SU-DHL-6 (cell line): ENCODE measurements at regions not wholly inside any gene's neighbourhood (a gene's known extent, or its start where the extent isn't known, plus 50 kb on each side); places are given as distances from the start of the nearest gene placed in this dataset.

Experiments
- H2AFZ ChIP-seq: fragments of 200-600 bp; sonication (generic); 2 replicates; pipeline ENCODE4 v1.6.1; 2014; ENCODE audit warnings: low read depth, mild to moderate bottlenecking, moderate library complexity, mixed read lengths, antibody characterized with exemption, low read length; ENCODE audit not compliant: severe bottlenecking
- H3F3A ChIP-seq: fragments of 200-600 bp; shearing (Covaris generic); 2 replicates; pipeline ENCODE4 v1.6.0; 2016; ENCODE audit warnings: antibody characterized with exemption, mild to moderate bottlenecking; ENCODE audit not compliant: insufficient read depth
- H3K27ac ChIP-seq: fragments of 200-600 bp; sonication (generic); 2 replicates; pipeline ENCODE4 v1.5.1; 2016; ENCODE audit warnings: low read depth, mild to moderate bottlenecking, low read length, moderate library complexity, mixed read lengths
- H3K27me3 ChIP-seq: fragments of 200-600 bp; sonication (generic), shearing (Covaris generic); 2 replicates; pipeline ENCODE4 v1.6.0; 2014; ENCODE audit warnings: mild to moderate bottlenecking, low read length
- H3K36me3 ChIP-seq: fragments of 200-600 bp; sonication (generic); 2 replicates; pipeline ENCODE4 v1.6.1; 2014; ENCODE audit warnings: mild to moderate bottlenecking, low read length, mixed read lengths
- H3K4me2 ChIP-seq: fragments of 300-600, 200-600 bp; shearing (Covaris generic), sonication (generic); 2 replicates; pipeline ENCODE4 v1.6.0; 2014; ENCODE audit warnings: low read length, low read depth, mild to moderate bottlenecking; ENCODE audit not compliant: poor library complexity, severe bottlenecking
- H3K4me3 ChIP-seq: fragments of 200-600 bp; sonication (generic); 2 replicates; pipeline ENCODE4 v1.5.1; 2014; ENCODE audit warnings: antibody characterized with exemption, low read length, mild to moderate bottlenecking, mixed read lengths; ENCODE audit not compliant: insufficient read depth, poor library complexity, severe bottlenecking
- H3K79me2 ChIP-seq: fragments of 200-600 bp; sonication (generic); 2 replicates; pipeline ENCODE4 v1.6.1; 2014; ENCODE audit warnings: mild to moderate bottlenecking, low read length, moderate library complexity; ENCODE audit not compliant: insufficient read depth
- H3K9ac ChIP-seq: fragments of 200-600 bp; sonication (generic); 2 replicates; pipeline ENCODE4 v1.7.0; 2014; ENCODE audit warnings: mild to moderate bottlenecking, low read length
- H3K9me2 ChIP-seq: fragments of 200-600 bp; sonication (generic); replicated peaks from 2 replicates; pipeline ENCODE4 v1.6.1; 2014; ENCODE audit warnings: low read length; ENCODE audit not compliant: insufficient read depth
- H3K9me3 ChIP-seq: fragments of 200-600 bp; sonication (generic); 2 replicates; pipeline ENCODE4 v1.6.1; 2014; ENCODE audit warnings: low read length, mixed read lengths; ENCODE audit not compliant: insufficient read depth
- H4K20me1 ChIP-seq: fragments of 200-600 bp; sonication (generic); 2 replicates; pipeline ENCODE4 v1.6.1; 2014; ENCODE audit warnings: low read depth, mild to moderate bottlenecking, antibody characterized with exemption, low read length, moderate library complexity, mixed read lengths
- EZH2phosphoT487 ChIP-seq: fragments of 200-600 bp; sonication (generic), shearing (Covaris generic); conservative IDR thresholded peaks from 2 replicates; pipeline ENCODE4 v1.6.1; 2018; ENCODE audit warnings: mild to moderate bottlenecking, antibody characterized with exemption, low read length, moderate library complexity, mixed read lengths
- TF ChIP-seq, protein P1 (sequence below): fragments of 200-600 bp; sonication (generic); IDR thresholded peaks from one replicate; pipeline ENCODE4 v1.5.1; 2017; ENCODE audit warnings: antibody characterized with exemption, mild to moderate bottlenecking, low read length, moderate library complexity; ENCODE audit not compliant: insufficient read depth, poor library complexity, severe bottlenecking

DNA sequence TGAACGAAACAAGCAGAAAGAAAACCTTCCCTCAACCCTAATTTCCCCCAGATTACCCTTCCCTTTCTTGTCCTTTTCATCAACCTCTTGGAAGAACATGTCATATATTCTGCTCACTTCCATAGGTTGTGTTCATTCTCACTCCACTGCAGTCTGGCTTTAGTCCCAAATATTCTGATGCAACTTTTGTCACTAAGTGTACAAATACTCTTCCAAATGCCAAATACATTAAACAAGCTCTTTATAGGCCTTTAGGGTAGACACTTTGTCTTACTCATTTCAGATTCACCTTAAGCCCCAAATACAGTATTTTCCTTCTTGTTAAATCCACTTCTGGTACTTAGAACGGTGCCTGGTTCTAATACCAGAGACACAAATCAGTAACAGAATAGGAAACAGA lies 406.5 kb upstream of the CDIN1 start:
- no peaks in the 10 kb centered on the region for H3K79me2 ChIP-seq
- H4K20me1 ChIP-seq = no peaks in the 10 kb centered on the region
- TF ChIP-seq, protein P1, sequence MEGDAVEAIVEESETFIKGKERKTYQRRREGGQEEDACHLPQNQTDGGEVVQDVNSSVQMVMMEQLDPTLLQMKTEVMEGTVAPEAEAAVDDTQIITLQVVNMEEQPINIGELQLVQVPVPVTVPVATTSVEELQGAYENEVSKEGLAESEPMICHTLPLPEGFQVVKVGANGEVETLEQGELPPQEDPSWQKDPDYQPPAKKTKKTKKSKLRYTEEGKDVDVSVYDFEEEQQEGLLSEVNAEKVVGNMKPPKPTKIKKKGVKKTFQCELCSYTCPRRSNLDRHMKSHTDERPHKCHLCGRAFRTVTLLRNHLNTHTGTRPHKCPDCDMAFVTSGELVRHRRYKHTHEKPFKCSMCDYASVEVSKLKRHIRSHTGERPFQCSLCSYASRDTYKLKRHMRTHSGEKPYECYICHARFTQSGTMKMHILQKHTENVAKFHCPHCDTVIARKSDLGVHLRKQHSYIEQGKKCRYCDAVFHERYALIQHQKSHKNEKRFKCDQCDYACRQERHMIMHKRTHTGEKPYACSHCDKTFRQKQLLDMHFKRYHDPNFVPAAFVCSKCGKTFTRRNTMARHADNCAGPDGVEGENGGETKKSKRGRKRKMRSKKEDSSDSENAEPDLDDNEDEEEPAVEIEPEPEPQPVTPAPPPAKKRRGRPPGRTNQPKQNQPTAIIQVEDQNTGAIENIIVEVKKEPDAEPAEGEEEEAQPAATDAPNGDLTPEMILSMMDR = no peak
- TF ChIP-seq EZH2phosphoT487 = no peak
- H3K36me3 ChIP-seq = no peaks in the 10 kb centered on the region
- H2AFZ ChIP-seq = no peak overlapping the region
- H3K4me2 ChIP-seq = no peak overlapping the region
- H3K27me3 ChIP-seq = no peaks in the 10 kb centered on the region
- no peak overlapping the region for H3K9ac ChIP-seq
- no peak overlapping the region for H3K4me3 ChIP-seq
- no peaks in the 10 kb centered on the region; the same call in 1 of the 2 replicates for H3K9me2 ChIP-seq
- no peaks in the 10 kb centered on the region for H3K9me3 ChIP-seq
- no peaks in the 10 kb centered on the region for H3F3A ChIP-seq
- no peak overlapping the region for H3K27ac ChIP-seq

DNA sequence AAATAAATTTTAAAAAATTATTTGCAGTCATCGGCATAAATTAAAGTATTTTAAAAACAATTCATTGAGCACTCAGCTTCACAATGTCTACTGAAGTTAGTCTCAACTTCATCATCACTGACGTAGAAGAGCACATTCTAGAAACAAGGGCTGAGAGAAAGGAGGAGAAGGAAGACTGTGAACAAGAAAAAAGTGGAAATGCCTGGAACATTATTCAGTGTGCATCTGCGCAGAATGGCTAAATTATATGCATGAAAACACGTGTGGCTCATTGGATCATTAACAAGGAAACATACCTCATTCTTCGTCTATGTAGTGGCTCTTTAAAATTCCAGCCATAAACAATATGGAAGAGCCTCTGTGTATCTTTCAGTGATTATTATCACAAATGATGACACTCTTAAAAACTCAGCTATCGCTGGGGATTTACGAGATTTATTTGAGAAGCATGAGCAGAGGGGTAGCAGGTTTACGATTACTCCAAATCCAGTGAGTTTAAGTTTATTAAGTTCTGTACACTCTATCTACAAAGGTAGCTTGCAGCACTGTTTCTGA lies 404.2 kb upstream of the CDIN1 start:
- H3K9me3 ChIP-seq = no peaks in the 10 kb centered on the region
- no peak overlapping the region for H3K4me3 ChIP-seq
- no peak overlapping the region for H3K4me2 ChIP-seq
- no peak overlapping the region for H2AFZ ChIP-seq
- no peak overlapping the region for H3K27ac ChIP-seq
- H3K79me2 ChIP-seq = no peaks in the 10 kb centered on the region
- TF ChIP-seq, protein P1 = no peak
- TF ChIP-seq EZH2phosphoT487 = no peak
- H3K9ac ChIP-seq = no peak overlapping the region
- no peaks in the 10 kb centered on the region for H3K9me2 ChIP-seq
- H3K36me3 ChIP-seq = no peaks in the 10 kb centered on the region
- H3K27me3 ChIP-seq = no peaks in the 10 kb centered on the region
- H4K20me1 ChIP-seq = no peaks in the 10 kb centered on the region
- H3F3A ChIP-seq = no peaks in the 10 kb centered on the region

DNA sequence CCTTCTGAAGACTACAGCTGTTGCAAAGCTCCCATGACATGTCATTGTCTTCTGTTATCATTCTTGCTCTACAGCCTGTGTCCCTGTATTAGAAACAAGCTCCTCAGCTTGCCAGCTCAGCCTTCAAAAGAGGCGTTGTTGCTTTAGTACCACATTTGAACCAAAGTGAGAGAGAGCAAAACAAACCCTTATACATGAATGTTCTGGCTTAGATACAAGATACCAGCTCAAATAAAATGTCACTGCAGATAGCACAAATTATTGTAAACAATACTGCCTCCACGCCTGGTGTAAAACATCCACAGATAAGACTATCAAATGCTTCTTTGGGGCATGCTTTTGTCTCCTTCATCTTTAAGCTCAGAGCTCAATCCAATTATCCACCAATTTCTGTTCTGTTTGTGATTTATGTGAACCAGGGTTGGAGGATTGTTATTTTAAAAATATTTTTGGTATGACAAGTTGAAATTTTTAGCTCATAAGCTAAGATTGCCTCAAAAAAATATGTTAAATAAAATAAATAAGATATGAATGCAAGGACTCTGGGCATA lies 403.6 kb upstream of the CDIN1 start:
- no peaks in the 10 kb centered on the region for H3K9me3 ChIP-seq
- no peak for TF ChIP-seq EZH2phosphoT487
- TF ChIP-seq, protein P1 = no peak
- no peak overlapping the region for H3K4me2 ChIP-seq
- no peak overlapping the region for H3K4me3 ChIP-seq
- no peak overlapping the region for H3K9ac ChIP-seq
- H3K79me2 ChIP-seq = no peaks in the 10 kb centered on the region
- H2AFZ ChIP-seq = no peak overlapping the region
- H3K27ac ChIP-seq = no peak overlapping the region
- no peaks in the 10 kb centered on the region for H4K20me1 ChIP-seq
- H3K27me3 ChIP-seq = no peaks in the 10 kb centered on the region
- no peaks in the 10 kb centered on the region for H3K36me3 ChIP-seq
- no peaks in the 10 kb centered on the region for H3K9me2 ChIP-seq
- no peaks in the 10 kb centered on the region for H3F3A ChIP-seq
